GM18519 (cell line): ENCODE measurements at regions not wholly inside any gene's neighbourhood (a gene's known extent, or its start where the extent isn't known, plus 50 kb on each side); places are given as distances from the start of the nearest gene placed in this dataset.

Source experiments
- ATAC-seq: cut with Tn5 transposase; IDR thresholded peaks from one replicate; pipeline ENCODE4 v1.9.1; 2021; ENCODE audit warnings: mild to moderate bottlenecking, moderate library complexity; ENCODE audit not compliant: unreplicated experiment, low FRiP score

DNA sequence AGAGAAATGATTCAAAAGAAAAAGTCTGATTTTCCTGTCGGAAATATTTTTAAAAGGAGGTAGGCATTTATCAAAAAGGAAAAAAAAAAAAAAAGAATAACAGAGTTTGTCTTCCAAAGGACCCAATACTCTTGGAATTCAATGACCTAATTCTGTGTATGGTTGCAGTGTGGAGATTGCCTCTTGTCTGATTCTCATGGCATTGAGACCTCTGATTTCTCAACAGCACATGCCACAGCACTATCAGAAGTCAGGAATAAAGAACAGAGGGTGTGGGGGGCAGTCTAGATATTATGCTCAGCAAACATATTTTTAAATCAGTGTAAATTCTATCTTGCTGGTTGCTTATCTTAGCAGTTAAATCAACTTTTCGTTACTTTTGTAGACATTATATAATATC lies 81.3 kb upstream of the SOX9 start:
- ATAC-seq: no peak

DNA sequence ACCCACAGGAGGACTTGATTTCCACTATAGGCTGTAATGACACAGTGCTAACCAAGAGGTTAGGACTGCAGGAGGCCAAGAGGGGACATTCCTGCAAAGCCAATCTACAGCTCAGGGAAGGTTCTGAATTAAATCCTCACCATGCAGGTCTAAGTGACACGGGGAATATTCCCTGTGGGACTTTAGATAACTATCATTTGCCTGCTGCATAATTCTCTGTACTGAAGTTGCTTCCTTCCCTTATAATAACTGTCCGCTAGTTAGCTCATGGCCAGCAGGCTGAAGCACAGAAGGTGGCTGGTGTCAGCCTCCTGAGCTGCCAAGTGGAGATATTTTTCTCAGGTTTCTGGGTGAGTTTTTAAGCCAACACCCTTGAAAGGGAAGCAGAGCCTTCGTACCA lies 74.6 kb upstream of the SOX9 start:
- ATAC-seq: no peak

DNA sequence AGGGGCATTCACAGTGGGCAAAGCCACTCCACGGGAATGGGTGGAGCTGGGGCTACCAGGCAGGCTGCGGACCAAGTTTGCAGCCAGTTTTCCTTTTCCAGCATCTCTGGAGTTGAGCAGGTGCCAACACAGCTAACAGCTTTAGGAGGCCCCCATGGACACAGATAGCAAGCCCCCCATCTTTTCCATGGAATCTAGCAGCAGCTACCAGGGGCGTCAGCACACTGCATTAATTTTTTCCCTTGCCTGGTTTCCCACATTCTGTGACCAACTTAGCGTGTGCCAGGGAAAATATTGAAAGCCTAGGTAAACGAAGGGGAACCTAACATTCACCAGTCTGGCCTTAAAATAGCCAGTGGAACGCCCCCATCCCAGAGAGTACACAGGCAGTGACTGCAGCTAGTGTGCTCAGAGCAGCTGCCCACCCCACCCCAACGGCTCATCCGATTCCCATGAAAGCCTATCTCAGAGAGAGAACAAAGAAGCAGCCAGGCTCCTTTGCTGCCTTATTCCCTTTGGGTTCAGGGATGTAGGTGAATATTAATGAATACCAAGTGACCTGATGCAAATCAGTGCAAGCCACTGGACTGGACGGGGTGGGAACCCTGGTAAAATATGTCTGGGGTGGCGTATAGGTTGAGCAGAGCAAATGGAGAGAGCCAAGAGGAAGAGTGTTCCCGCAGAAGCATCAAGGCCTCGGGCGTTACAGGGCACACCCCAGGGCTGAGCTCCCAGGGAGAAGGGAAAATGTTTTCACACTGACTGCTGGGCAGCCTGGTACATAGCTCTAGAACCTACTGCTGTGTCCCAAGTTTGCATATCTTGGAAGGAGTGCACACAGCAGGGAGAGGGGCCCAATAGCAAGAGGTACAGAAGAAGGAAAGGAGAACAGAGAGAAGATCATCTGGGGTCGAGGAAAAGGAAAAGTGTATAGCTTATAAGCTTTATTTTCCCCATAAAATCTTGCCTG lies 73.9 kb upstream of the SOX9 start:
- ATAC-seq: no peak

DNA sequence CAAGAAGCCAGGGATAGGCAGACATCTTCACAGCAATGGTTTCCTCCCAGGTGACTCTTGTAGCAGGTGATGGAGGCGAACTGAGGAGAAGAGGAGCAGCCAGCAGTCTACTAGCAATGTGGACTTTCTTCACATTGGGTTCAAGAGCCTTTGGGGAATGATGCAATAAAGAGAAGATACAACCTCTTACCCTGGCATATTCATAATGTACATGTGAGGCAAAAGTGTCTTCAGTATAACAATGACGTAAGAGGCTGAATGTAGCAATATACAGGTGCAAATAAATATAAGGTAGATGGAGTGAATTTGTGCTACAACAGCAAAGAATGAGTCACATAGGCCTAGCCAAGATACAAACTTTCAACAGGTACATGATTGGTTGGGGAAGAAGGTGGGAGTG lies 70.9 kb upstream of the SOX9 start:
- no peak for ATAC-seq

DNA sequence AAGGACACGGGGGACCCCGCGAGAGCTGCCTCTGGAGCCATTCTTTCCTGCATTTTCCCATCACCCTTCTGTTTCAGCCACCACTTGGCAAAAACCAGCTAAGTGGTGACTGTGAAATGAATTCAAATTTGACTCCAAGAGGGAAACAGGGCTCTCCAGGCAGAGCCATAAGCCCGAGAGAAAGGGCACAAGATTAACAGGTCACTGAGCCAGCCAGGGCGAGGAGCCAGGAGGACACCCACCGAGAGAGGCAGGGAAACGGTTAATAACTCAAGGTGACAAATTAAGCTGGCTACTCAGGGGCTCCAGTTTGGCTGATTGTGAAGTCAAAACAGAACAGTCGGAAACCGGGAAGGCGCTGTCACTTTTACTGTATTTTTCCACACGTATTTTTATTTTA lies 67.8 kb upstream of the SOX9 start:
- no peak for ATAC-seq

DNA sequence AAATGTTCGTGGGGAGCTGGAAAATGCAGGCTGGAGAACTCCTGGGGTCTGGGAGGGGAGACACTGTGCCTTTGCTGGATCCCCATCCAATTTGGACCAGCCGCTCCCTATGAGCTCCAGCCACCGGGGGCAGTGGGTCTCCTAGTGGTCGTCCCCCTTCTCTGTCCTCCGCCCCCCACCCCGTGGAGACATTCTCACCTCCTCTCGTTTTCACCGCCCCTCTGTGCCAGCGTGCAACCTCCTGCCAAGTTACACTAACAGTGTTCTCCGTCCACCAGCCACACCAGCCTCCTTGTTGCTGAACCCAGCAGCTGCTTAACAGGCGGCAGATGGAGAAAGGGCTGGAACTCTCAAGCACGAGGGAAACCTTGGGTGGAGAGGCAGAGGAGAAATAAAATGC lies 67.4 kb upstream of the SOX9 start:
- ATAC-seq: no peak

DNA sequence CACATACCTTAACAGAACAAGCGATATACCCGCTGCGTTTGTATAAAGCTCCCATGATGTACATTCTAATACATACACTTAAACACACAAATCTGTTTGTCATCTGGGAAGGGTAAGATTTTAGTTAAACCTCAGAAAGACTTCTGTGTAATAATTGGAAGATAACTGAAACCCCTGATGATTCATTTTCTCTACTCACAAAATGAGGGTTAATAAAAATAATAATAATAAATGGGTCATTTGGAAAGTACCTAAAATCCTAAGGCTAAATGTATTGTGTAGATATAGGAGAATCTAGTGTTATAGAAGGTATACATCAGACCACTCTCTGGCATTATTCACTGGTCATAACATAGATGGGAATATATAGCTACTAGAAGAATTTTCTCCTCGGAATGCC lies 64.7 kb upstream of the SOX9 start:
- no peak for ATAC-seq

DNA sequence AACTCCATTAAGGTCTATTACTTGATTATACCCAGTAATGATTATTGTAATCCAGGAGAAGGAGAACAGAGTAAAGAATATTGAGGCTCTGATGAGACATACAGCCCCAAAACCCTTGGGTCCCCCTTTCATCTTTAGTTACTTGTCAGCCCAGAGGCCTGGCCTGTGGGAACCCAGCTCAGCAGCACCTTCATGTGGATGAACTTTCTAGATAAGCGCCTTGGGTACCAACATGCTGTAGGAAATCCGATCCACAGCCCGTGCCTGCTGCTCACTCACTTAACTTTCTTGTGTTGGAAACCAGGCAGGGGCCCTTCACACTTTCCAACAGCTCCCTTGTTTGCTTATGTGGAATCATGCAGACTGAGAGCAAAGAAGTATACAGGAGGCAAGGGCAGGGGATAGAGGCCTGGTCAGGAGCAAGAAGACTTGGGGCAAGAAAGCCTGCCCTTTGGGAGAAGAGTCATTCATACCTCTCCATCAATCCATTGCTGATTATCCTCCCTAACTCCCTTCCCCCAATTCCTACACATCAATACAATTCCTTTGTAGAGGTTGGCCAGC lies 64.0 kb upstream of the SOX9 start:
- no peak for ATAC-seq

DNA sequence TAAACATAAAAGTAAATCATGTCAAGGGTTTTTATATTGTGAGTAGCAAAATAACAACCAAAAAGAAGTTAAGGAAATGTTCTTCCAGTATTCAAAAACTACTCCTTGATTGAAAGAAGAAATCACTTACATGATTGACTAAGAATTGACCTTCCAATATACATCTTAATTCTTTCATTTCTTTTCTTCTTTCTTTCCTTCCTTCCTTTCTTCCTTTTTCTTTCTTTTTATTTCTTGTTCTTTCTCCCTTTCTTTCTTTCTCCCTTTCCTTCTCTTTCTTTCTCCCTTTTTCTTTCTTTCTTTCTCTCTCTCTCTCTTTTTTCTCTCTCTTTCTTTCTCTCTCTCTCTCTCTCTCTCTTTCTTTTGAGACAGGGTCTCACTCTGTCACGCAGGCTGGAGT lies 60.7 kb upstream of the SOX9 start:
- ATAC-seq: no peak

DNA sequence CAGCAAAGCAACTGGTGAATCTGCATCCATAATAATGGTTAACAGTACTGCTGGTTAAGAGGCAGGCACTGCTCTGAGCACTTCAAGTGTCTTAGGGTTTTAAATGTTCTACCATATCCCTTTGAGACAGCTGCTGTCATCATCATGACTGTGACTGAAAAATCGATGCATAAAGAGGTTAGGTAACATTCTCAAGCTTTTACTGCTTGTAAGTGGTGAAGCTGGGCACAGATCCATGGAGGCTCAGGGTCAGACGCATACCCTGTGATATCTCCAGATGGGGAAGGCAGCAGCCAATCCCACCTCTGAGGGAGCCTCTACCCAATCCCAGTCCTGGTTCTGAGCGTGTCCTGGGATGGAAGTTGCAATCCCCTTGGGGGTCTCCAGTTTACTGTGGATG lies 57.6 kb upstream of the SOX9 start:
- ATAC-seq: no peak

DNA sequence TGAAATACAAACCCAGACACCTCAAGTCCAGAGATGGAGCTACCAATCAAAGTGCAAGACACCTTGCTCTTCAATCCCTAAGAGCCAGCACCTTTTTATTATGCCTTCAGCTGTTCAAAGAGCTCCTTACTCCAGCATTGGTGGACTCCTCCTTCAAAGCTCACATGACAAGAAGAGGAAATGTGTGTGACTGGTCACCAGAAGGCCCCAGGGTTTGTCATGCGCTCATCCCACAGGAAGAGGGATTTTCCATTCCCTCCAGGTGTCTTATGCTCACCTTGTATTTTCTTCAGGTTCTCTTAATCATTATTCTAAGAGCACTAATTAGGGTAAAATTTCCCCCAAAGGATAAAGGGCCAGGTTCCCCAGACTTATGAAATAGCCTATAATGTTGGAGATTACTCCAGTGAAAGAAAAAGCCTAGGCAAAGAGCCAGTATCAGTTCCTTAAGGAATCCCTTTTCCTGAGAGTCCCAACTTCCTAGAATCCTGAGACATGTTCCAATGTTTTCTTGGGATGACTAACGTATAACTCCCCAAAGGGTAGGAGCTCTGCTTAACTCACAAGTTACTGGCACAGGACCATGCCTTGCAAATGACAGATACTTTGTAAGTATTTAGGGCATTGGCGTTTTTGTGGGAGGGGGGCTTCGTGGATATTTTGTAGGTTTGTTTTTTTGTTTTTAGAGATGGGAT lies 56.9 kb upstream of the SOX9 start:
- no peak for ATAC-seq

DNA sequence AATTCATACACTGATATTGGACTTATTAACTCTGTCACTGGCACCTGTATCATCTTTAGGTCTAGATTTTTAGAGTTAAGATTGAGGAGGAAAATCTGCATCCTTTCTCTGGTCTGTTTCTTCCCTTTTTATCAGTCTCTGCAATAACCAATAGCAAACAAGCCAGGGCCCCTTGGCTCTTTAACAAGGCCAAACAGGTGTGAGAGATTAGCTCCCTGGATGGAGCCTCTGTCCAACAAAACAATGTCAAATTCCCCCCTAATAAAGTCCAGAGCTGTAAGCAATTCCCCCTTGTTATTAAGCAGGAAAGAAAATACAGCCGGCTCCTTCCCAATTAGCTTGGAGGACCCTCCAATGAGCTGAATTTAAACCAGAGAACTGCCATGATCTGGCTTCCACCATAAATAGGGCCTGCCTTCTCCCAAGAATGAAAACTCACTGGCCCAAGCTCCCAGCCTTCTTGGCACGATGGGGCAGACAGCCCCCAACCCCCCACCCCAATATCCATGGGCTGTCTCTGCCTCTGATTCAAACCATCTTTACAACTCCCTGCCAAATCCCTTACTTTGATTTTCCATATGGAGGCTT lies 56.1 kb upstream of the SOX9 start:
- ATAC-seq: no peak

DNA sequence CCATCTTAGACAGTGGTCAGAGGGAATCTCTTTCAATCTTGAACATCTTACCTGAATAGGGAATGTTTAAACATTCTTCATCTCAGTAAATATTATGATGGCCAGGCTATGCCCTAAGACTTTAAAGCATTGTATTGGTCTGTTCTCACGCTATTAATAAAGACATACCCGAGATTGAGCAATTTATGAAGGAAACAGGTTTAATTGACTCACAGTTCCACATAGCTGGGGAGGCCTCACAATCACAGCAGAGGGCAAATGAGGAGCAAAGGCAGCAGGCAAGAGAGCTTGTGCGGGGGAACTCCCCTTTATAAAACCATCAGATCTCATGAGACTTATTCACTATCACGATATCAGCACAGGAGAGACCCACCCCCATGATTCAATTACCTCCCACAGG lies 55.3 kb upstream of the SOX9 start:
- no peak for ATAC-seq

DNA sequence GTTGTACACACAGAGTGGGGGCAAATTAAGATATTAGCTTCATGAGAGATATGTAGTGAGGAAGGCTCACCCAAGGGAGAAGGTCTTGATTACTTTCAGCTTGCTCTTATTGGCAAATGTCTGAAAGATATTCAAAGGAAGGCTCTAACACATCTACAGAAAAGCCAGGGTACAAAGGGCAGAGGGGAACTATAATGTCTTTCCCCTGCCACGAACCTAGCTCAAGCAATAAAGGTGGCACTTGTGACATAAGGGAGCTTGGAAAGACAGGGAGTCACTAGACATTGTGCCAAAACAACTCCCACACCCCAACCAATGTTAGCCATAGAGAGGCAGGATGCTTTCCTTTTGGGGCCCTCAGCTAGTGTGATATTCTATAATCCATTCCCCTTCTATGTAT lies 52.2 kb upstream of the SOX9 start:
- no peak for ATAC-seq

DNA sequence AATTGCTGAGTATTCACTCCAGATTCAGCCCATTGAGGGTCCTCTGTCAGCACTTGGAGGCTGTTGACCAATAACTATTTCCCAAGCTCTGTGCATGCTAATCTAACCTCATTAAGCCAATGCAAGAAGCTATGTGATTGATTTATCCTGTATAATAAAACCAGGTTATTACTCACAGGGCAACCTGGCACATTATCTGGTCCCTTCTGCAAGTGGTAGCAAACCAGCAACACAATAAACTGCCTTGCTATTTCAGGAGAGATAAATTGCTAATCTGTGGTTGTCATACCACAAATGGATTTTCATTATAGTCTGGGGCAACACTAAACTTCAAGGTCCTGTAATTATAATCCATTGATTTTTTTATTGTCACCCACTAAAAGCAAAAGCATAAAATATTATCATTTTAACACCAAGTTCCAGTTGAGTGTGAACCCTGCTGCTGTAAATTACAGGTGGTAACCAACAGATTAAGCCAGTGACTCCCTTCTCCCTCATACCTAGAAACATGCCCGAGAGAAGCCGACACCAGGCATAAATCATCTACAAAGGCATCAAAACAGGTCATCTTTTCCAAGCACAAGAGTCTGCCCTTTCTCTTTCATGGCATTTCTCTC lies 51.1 kb upstream of the SOX9 start:
- no peak for ATAC-seq
